GM13976 (cell line): ENCODE measurements at regions not wholly inside any gene's neighbourhood (a gene's known extent, or its start where the extent isn't known, plus 50 kb on each side); places are given as distances from the start of the nearest gene placed in this dataset.
A peak's percentile ranks its signal among the peaks of the same experiment; 100 is the strongest.

Experiments used
- DNase-seq: peaks from one replicate; pipeline ENCODE4 v3.0.0; 2012; ENCODE audit warnings: low spot score
- CTCF ChIP-seq: IDR thresholded peaks from 2 replicates; pipeline ENCODE4 v1.5.1; 2012; ENCODE audit warnings: borderline replicate concordance, mild to moderate bottlenecking; ENCODE audit not compliant: insufficient read depth; ENCODE audit errors: extremely low read depth, missing control alignments, control extremely low read depth
- in situ Hi-C: fragments of 300-500 bp; cut with MboI; formaldehyde crosslinking; loops from one replicate; pipeline ENCODE4 v1.12.0; 2022; ENCODE audit warnings: low sequenced_read_pairs, mixed read lengths, inconsistent platforms; ENCODE audit not compliant: unreplicated experiment

DNA sequence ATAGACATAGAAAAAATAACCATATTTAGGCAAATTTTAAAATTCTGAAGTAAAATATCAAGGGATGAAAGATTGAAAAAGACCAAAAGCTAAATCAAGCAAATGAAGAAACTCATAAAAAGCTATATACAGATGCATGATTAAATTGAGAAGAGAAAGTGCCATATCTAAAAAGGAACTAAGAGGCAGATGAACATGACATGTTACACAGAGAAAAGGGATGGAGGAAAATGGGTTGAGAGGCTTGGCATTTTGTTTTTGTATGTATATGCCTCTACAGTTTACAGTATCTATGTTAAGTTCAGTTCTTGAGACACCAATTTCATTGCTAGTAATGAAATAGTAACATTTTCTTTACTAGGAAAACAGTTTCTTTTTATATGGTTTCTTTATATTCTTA lies 1507.4 kb upstream of the SPRY2 start:
- in situ Hi-C loops = no loop called here
- no peak for DNase-seq
- TF ChIP-seq CTCF = no peak

GRCh38 chr13:81846771-81847170 lies 1505.8 kb upstream of the SPRY2 start:
- in situ Hi-C loops = no loop called here
- no peak for TF ChIP-seq CTCF
- DNase-seq = no peak

- in situ Hi-C loops = no loop called here
- no peak for DNase-seq
- TF ChIP-seq CTCF = no peak
Observed at GRCh38 chr13:81821259-81821658, 1480.3 kb upstream of the SPRY2 start.

- in situ Hi-C loops = no loop called here
- no peak for TF ChIP-seq CTCF
Observed at GRCh38 chr13:81800433-81800832, 1459.5 kb upstream of the SPRY2 start.

GRCh38 chr13:81795710-81796109 lies 1454.8 kb upstream of the SPRY2 start:
- no peak for TF ChIP-seq CTCF
- in situ Hi-C loops = no loop called here
- DNase-seq = peak; percentile 8

More at GRCh38 chr13:81800433-81800832, 1459.5 kb upstream of the SPRY2 start:
- DNase-seq = no peak

DNA sequence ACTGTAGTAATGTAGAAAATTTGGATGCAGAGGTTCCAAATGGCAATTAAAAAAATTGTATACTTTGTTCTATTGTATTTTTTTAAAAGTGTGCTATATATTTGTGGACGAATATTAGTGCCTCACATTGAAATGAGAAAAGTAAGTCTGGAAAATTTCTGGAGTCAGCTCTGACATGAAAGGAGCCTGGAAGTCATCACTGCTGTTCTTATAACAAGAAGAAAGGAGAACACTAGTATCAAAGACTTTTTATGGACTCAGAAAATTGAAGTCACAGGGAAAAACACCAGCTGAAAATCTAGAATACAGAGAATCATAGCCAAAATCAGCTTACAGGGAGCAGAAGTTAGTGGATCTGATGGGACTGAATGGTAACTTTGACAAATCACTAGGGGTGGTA lies 1450.7 kb upstream of the SPRY2 start:
- no peak for TF ChIP-seq CTCF
- in situ Hi-C loops = no loop called here
- DNase-seq = no peak

- in situ Hi-C loops = no loop called here
- no peak for DNase-seq
- TF ChIP-seq CTCF = no peak
Observed at GRCh38 chr13:81781471-81781870, 1440.5 kb upstream of the SPRY2 start.
